Endothelial cell of umbilical vein (primary cell): ENCODE measurements at regions not wholly inside any gene's neighbourhood (a gene's known extent, or its start where the extent isn't known, plus 50 kb on each side); places are given as distances from the start of the nearest gene placed in this dataset.

Experiments
- BruUV-seq: library from RNA; stranded (reverse); fragments of 400-500 nt; replicated peaks from 2 replicates; lab custom pipeline; 2021; lab: Mats Ljungman, UMichigan
- CTCF ChIA-PET: fragments of 300-600, 350-600 bp; sonication (Branson Sonifier 250); formaldehyde crosslinking; loops from one replicate; lab custom pipeline; 2021; ENCODE audit warnings: antibody characterized with exemption, inconsistent platforms; lab: Charles Lee
- POLR2A ChIA-PET: fragments of 300-600, 350-600 bp; sonication (Branson Sonifier 250); formaldehyde crosslinking; loops from one replicate; lab custom pipeline; 2021; ENCODE audit warnings: antibody characterized with exemption, inconsistent platforms; lab: Charles Lee
- DNase-seq: peaks from one replicate; pipeline ENCODE4 v3.0.0-alpha.2; 2011; ENCODE audit warnings: low read depth, low spot score
- FAIRE-seq: peaks from 2 replicates; lab custom pipeline; 2011; peaks lifted over from hg19 to GRCh38; lab: Jason Lieb, UNC
- H2AFZ ChIP-seq: 2 replicates; pipeline ENCODE4 v1.6.0; 2012; ENCODE audit warnings: low read depth, low read length, control low read depth, inconsistent platforms
- H3K27ac ChIP-seq: 2 replicates; pipeline ENCODE4 v1.5.1; 2011; ENCODE audit warnings: low read depth, mild to moderate bottlenecking, control low read depth, low read length, moderate library complexity; ENCODE audit not compliant: insufficient read depth
- H3K27me3 ChIP-seq, 2 experiments: 2 replicates each; pipeline versions ENCODE4 v1.6.0 to v1.6.1; 2011; ENCODE audit warnings: low read length in 2 of 2, mixed read lengths in 1 of 2; ENCODE audit not compliant: control insufficient read depth in 2 of 2, insufficient read depth in 2 of 2
- H3K36me3 ChIP-seq, 2 experiments: 2 replicates in 1 of 2; 3 replicates in 1 of 2; pipeline ENCODE4 v1.5.1; 2011; ENCODE audit warnings: low read length in 2 of 2, mild to moderate bottlenecking in 1 of 2, moderate library complexity in 1 of 2; ENCODE audit not compliant: control insufficient read depth in 2 of 2, insufficient read depth in 2 of 2; ENCODE audit errors: extremely low read depth in 1 of 2
- H3K4me1 ChIP-seq: 3 replicates; pipeline ENCODE4 v1.5.1; 2011; ENCODE audit warnings: mild to moderate bottlenecking, low read length; ENCODE audit not compliant: control insufficient read depth, insufficient read depth; ENCODE audit errors: extremely low read depth
- H3K4me2 ChIP-seq: 2 replicates; pipeline ENCODE4 v1.6.1; 2011; ENCODE audit warnings: low read length, control low read depth, mixed read lengths; ENCODE audit not compliant: insufficient read depth
- H3K4me3 ChIP-seq, 3 experiments: fragments of 200-600 bp in 1 of 3; sonication (generic), shearing (Covaris generic) in 1 of 3; replicated peaks in 1 of 3; 2 replicates each; pipeline ENCODE4 v1.5.1; 2011 to 2016; ENCODE audit warnings: control low read depth in 3 of 3, low read length in 3 of 3, mild to moderate bottlenecking in 2 of 3, inconsistent platforms in 1 of 3, low read depth in 1 of 3, moderate library complexity in 1 of 3; ENCODE audit not compliant: insufficient read depth in 1 of 3
- H3K79me2 ChIP-seq: 2 replicates; pipeline ENCODE4 v1.6.0; 2012; ENCODE audit warnings: low read length, inconsistent platforms; ENCODE audit not compliant: control insufficient read depth, insufficient read depth
- H3K9ac ChIP-seq: replicated peaks from 2 replicates; pipeline ENCODE3; 2011; ENCODE audit warnings: low read length, control low read depth; ENCODE audit not compliant: insufficient read depth; ENCODE audit errors: extremely low read depth
- H3K9me1 ChIP-seq: replicated peaks from 3 replicates; pipeline ENCODE4 v1.6.0; 2011; ENCODE audit warnings: mild to moderate bottlenecking, low read length; ENCODE audit not compliant: control insufficient read depth, insufficient read depth; ENCODE audit errors: extremely low read depth
- H3K9me3 ChIP-seq: replicated peaks from 2 replicates; pipeline ENCODE4 v1.5.1; 2012; ENCODE audit warnings: low read length, inconsistent platforms; ENCODE audit not compliant: control insufficient read depth, insufficient read depth
- H4K20me1 ChIP-seq: replicated peaks from 2 replicates; pipeline ENCODE3; 2011; ENCODE audit warnings: mild to moderate bottlenecking, low read length; ENCODE audit not compliant: control insufficient read depth, insufficient read depth; ENCODE audit errors: extremely low read depth
- CTCF ChIP-seq, 2 donors: IDR thresholded peaks; 1 replicate in 1 of 2; 2 replicates in 1 of 2; pipeline ENCODE4 v1.5.1; 2011; ENCODE audit warnings: low read length in 2 of 2, mild to moderate bottlenecking in 2 of 2, moderate library complexity in 2 of 2, control low read depth in 1 of 2, inconsistent platforms in 1 of 2, low read depth in 1 of 2; ENCODE audit not compliant: insufficient read depth in 1 of 2; ENCODE audit errors: extremely low read depth in 1 of 2
- EZH2 ChIP-seq: IDR thresholded peaks from 2 replicates; pipeline ENCODE4 v1.6.1; 2012; ENCODE audit warnings: borderline replicate concordance, low read depth, mild to moderate bottlenecking, moderate library complexity, low read length, inconsistent platforms; ENCODE audit not compliant: severe bottlenecking
- FOS ChIP-seq: IDR thresholded peaks from 2 replicates; pipeline ENCODE4 v1.6.1; 2011; ENCODE audit warnings: mild to moderate bottlenecking, low read length, moderate library complexity, borderline replicate concordance; ENCODE audit not compliant: insufficient read depth
- GATA2 ChIP-seq: IDR thresholded peaks from 2 replicates; pipeline ENCODE4 v1.7.0; 2011; ENCODE audit warnings: low read depth, mild to moderate bottlenecking, moderate library complexity, mixed read lengths, low read length; ENCODE audit not compliant: insufficient read length, insufficient read depth
- JUN ChIP-seq: IDR thresholded peaks from 2 replicates; pipeline ENCODE4 v1.6.1; 2011; ENCODE audit warnings: borderline replicate concordance, low read depth; ENCODE audit not compliant: insufficient read length, insufficient read depth
- MAX ChIP-seq: IDR thresholded peaks from 2 replicates; pipeline ENCODE4 v1.6.1; 2011; ENCODE audit not compliant: insufficient read depth, insufficient read length
- MYC ChIP-seq: IDR thresholded peaks from one replicate; pipeline ENCODE4 v1.6.1; 2011; ENCODE audit warnings: mild to moderate bottlenecking, low read depth, low read length
- POLR2A ChIP-seq: IDR thresholded peaks from 2 replicates; pipeline ENCODE4 v1.6.1; 2012; ENCODE audit warnings: low read depth, mild to moderate bottlenecking, control low read depth, low read length
- POLR2AphosphoS5 ChIP-seq: IDR thresholded peaks from 2 replicates; pipeline ENCODE4 v1.6.1; 2012; ENCODE audit warnings: low read depth, mild to moderate bottlenecking, control low read depth, low read length, moderate library complexity; ENCODE audit not compliant: insufficient read depth
- dilution Hi-C: fragments of 300-500 bp; cut with MboI; formaldehyde crosslinking; loops from one replicate; pipeline ENCODE4 v1.15.0; 2019; ENCODE audit warnings: low sequenced_read_pairs; ENCODE audit not compliant: extremely low pct_ligation_motif_present
- intact Hi-C: fragments of 100-400 bp; cut with micrococcal nuclease; formaldehyde crosslinking; loops from one replicate; pipeline ENCODE4 v1.10.0; 2022

GRCh38 chr5:85170183-85170582 lies 785.5 kb upstream of the EDIL3 start:
- FAIRE-seq (no peak), DNase-seq (no peak)
- no peaks in the 10 kb centered on the region for H4K20me1 ChIP-seq
- H3K27ac ChIP-seq: no peak overlapping the region
- TF ChIP-seq JUN (no peak), MYC (no peak), CTCF (IDR thresholded peaks at IDR 0.05; ENCODE audit: extremely low read depth in 1 of 2, insufficient read depth in 1 of 2, low read depth in 1 of 2, low read length in 2 of 2) (no peak), FOS (no peak), MAX (no peak), GATA2 (no peak), POLR2A (no peak), EZH2 (no peak), POLR2AphosphoS5 (no peak)
- H3K79me2 ChIP-seq: no peaks in the 10 kb centered on the region
- dilution Hi-C loops (no loop called here), intact Hi-C loops (no loop called here)
- no peak overlapping the region for H3K9ac ChIP-seq
- H3K27me3 ChIP-seq: no peaks in the 10 kb centered on the region
- no peak overlapping the region for H3K4me3 ChIP-seq
- POLR2A ChIA-PET: no interaction called here
- CTCF ChIA-PET: no interaction called here
- no peak overlapping the region for H2AFZ ChIP-seq
- no peak overlapping the region for H3K4me2 ChIP-seq
- no peaks in the 10 kb centered on the region for H3K36me3 ChIP-seq
- H3K9me3 ChIP-seq: no peaks in the 10 kb centered on the region
- no peaks in the 10 kb centered on the region for H3K4me1 ChIP-seq
- no peaks in the 10 kb centered on the region for H3K9me1 ChIP-seq
- BruUV-seq: no TSS peak
